ENCODE measurements at regions not wholly inside any gene's neighbourhood (a gene's known extent, or its start where the extent isn't known, plus 50 kb on each side); places are given as distances from the start of the nearest gene placed in this dataset.

GRCh38 chrX:74248889-74249288 is 55.1 kb upstream of the ZCCHC13 start:
- TF ChIP-seq CTCF (IDR thresholded peaks at IDR 0.05) (no peak), POLR2A (IDR thresholded peaks at IDR 0.05) (no peak), POLR2AphosphoS5 (IDR thresholded peaks at IDR 0.05; ENCODE audit: insufficient read depth in 1 of 2, low read depth in 1 of 2) (no peak)
